ENCODE measurements at regions not wholly inside any gene's neighbourhood (a gene's known extent, or its start where the extent isn't known, plus 50 kb on each side); places are given as distances from the start of the nearest gene placed in this dataset.

GRCh38 chr15:47529241-47529640 is 188.1 kb upstream of the SEMA6D start:
- no peak overlapping the region for H3K4me3 ChIP-seq (ENCODE audit: low read depth, low read length)
- no peak overlapping the region for H3K9ac ChIP-seq (ENCODE audit: low read length)
- no peaks in the 10 kb centered on the region for H3K9me3 ChIP-seq (ENCODE audit: control insufficient read depth, insufficient read depth, low read depth, low read length)
- peaks cover 7% of the 10 kb centered on the region; the same call in 1 of the 2 replicates for H3K4me1 ChIP-seq (ENCODE audit: control insufficient read depth, insufficient read depth, low read length)
- no peaks in the 10 kb centered on the region for H3K27me3 ChIP-seq (ENCODE audit: control insufficient read depth, insufficient read depth, low read length)
- no peak overlapping the region for H3K27ac ChIP-seq (ENCODE audit: low read depth, low read length)
- no peaks in the 10 kb centered on the region for H3K36me3 ChIP-seq (ENCODE audit: control insufficient read depth, insufficient read depth, low read length)

DNA sequence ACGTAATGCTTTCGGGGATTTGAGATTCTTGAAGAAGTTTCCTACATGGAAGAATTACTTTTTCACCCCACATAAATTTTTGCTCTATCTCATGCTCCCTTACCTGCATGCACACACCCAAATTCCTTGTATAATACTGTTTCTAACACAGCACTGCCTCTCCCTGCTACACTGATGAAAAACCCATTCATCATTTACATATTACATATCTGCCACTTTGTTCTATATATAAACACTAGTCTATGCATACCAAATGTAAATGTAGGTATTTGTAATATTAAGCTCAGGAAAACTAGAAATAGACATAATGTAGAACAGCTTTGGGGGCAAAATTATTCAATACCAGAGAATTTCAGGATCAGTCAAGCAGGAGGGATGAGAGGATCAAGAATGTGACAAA is 182.6 kb upstream of the SEMA6D start:
- no peaks in the 10 kb centered on the region for H3K36me3 ChIP-seq (ENCODE audit: control insufficient read depth, insufficient read depth, low read length)
- no peak overlapping the region for H3K27ac ChIP-seq (ENCODE audit: low read depth, low read length)
- no peak overlapping the region for H3K4me3 ChIP-seq (ENCODE audit: low read depth, low read length)
- no peaks in the 10 kb centered on the region for H3K27me3 ChIP-seq (ENCODE audit: control insufficient read depth, insufficient read depth, low read length)
- H3K9ac ChIP-seq (ENCODE audit: low read length) = no peak overlapping the region
- H3K9me3 ChIP-seq (ENCODE audit: control insufficient read depth, insufficient read depth, low read depth, low read length) = no peaks in the 10 kb centered on the region
- no peaks in the 10 kb centered on the region for H3K4me1 ChIP-seq (ENCODE audit: control insufficient read depth, insufficient read depth, low read length)

DNA sequence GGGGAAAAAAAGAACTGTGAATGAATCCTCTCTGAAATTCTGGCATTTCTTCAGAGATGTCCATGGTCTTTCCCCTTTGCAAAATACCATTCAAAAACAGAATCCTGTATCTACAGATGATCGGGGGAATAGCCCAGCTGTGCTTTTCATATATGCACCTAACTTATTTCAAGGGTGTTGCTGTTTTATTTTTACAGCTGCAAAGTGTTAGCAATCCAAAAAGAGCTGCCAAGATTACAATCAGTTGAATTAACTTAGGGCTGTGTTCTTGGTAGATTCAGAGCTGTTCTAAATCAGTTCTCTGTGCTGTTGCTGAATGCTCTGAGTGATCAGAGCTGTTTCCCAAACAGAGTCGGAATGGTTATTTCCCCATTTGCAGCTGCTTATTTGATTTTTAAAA is 175.7 kb upstream of the SEMA6D start:
- no peaks in the 10 kb centered on the region for H3K27me3 ChIP-seq (ENCODE audit: control insufficient read depth, insufficient read depth, low read length)
- H3K36me3 ChIP-seq (ENCODE audit: control insufficient read depth, insufficient read depth, low read length) = no peaks in the 10 kb centered on the region
- no peaks in the 10 kb centered on the region; the same call in 1 of the 2 replicates for H3K9me3 ChIP-seq (ENCODE audit: control insufficient read depth, insufficient read depth, low read depth, low read length)
- no peak overlapping the region for H3K27ac ChIP-seq (ENCODE audit: low read depth, low read length)
- no peak overlapping the region for H3K4me3 ChIP-seq (ENCODE audit: low read depth, low read length)
- H3K9ac ChIP-seq (ENCODE audit: low read length) = no peak overlapping the region
- H3K4me1 ChIP-seq (ENCODE audit: control insufficient read depth, insufficient read depth, low read length) = no peaks in the 10 kb centered on the region

GRCh38 chr15:47542312-47542989 is 174.9 kb upstream of the SEMA6D start:
- Histone ChIP-seq H3K27ac (ENCODE audit: low read depth, low read length) (no peak overlapping the region), H3K36me3 (ENCODE audit: control insufficient read depth, insufficient read depth, low read length) (no peaks in the 10 kb centered on the region), H3K4me3 (ENCODE audit: low read depth, low read length) (no peak overlapping the region), H3K4me1 (ENCODE audit: control insufficient read depth, insufficient read depth, low read length) (no peaks in the 10 kb centered on the region), H3K27me3 (ENCODE audit: control insufficient read depth, insufficient read depth, low read length) (no peaks in the 10 kb centered on the region), H3K9me3 (ENCODE audit: control insufficient read depth, insufficient read depth, low read depth, low read length) (no peaks in the 10 kb centered on the region; the same call in 1 of the 2 replicates), H3K9ac (ENCODE audit: low read length) (no peak overlapping the region)

DNA sequence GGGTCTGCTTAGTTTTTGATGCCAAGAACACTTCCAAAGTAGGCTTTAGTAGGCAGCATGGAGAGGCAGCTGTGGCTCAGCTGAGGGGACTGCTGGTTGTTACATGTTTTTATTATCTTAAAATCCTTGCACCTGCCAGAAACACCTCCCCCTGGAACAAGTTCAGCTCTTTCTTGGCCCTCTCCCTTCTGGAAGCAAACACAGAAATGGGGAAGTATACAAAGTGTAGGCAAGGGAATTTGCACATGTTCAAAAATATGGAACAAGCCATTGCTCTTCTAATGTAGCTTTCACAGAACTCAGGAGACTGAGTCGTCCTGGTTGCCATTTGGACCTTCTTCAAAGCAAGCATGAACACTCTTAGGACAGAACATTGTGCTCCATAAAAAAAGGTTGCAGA is 169.1 kb upstream of the SEMA6D start:
- Histone ChIP-seq H3K27me3 (ENCODE audit: control insufficient read depth, insufficient read depth, low read length) (no peaks in the 10 kb centered on the region), H3K9me3 (ENCODE audit: control insufficient read depth, insufficient read depth, low read depth, low read length) (no peaks in the 10 kb centered on the region), H3K4me1 (ENCODE audit: control insufficient read depth, insufficient read depth, low read length) (no peaks in the 10 kb centered on the region), H3K36me3 (ENCODE audit: control insufficient read depth, insufficient read depth, low read length) (no peaks in the 10 kb centered on the region), H3K9ac (ENCODE audit: low read length) (no peak overlapping the region), H3K4me3 (ENCODE audit: low read depth, low read length) (no peak overlapping the region), H3K27ac (ENCODE audit: low read depth, low read length) (no peak overlapping the region)

DNA sequence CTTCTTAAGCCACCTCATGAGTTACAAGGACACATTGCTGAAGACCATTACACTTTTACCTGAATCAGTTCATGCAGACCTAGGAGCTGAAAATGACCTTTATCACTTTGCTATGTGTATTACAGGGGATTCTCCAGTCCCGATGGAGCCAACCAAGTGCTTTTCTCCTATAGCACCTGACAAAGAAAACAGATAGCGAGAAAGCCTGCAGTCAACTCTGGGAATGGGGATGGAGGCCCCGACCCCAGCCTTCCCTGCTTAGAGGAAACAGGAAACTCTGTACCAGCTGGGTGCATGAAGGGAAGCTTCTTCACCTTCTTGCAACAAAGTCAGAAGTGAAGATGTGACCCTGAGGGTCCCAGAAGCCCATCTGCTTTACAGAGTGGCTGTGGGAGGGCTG is 168.3 kb upstream of the SEMA6D start:
- no peak overlapping the region for H3K4me3 ChIP-seq (ENCODE audit: low read depth, low read length)
- no peaks in the 10 kb centered on the region for H3K27me3 ChIP-seq (ENCODE audit: control insufficient read depth, insufficient read depth, low read length)
- no peak overlapping the region for H3K9ac ChIP-seq (ENCODE audit: low read length)
- H3K9me3 ChIP-seq (ENCODE audit: control insufficient read depth, insufficient read depth, low read depth, low read length) = no peaks in the 10 kb centered on the region
- H3K4me1 ChIP-seq (ENCODE audit: control insufficient read depth, insufficient read depth, low read length) = no peaks in the 10 kb centered on the region
- no peak overlapping the region for H3K27ac ChIP-seq (ENCODE audit: low read depth, low read length)
- H3K36me3 ChIP-seq (ENCODE audit: control insufficient read depth, insufficient read depth, low read length) = no peaks in the 10 kb centered on the region

GRCh38 chr15:47551079-47551478 is 166.2 kb upstream of the SEMA6D start:
- no peak overlapping the region for H3K27ac ChIP-seq (ENCODE audit: low read depth, low read length)
- H3K9me3 ChIP-seq (ENCODE audit: control insufficient read depth, insufficient read depth, low read depth, low read length) = no peaks in the 10 kb centered on the region
- H3K9ac ChIP-seq (ENCODE audit: low read length) = no peak overlapping the region
- H3K4me3 ChIP-seq (ENCODE audit: low read depth, low read length) = no peak overlapping the region
- H3K27me3 ChIP-seq (ENCODE audit: control insufficient read depth, insufficient read depth, low read length) = no peaks in the 10 kb centered on the region
- no peaks in the 10 kb centered on the region for H3K4me1 ChIP-seq (ENCODE audit: control insufficient read depth, insufficient read depth, low read length)
- no peaks in the 10 kb centered on the region for H3K36me3 ChIP-seq (ENCODE audit: control insufficient read depth, insufficient read depth, low read length)

DNA sequence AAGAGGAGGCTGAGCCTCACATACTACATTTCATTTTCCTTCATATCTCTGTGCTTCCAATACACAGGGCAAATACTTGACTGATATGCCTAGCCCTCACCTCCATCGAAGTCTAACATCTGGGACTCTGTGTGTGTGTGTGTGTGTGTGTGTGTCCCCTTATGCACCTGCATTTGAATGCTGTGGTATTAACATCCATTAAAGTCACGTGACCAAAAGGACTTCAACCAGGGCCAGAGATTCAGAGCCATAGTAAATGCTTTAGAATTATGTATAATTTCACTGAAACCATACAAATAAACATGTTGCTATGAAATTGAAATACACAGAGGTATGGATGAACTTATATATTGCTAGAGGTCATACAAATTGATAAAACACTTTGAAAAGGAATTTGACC is 165.8 kb upstream of the SEMA6D start:
- Histone ChIP-seq H3K9ac (ENCODE audit: low read length) (no peak overlapping the region), H3K4me1 (ENCODE audit: control insufficient read depth, insufficient read depth, low read length) (no peaks in the 10 kb centered on the region), H3K36me3 (ENCODE audit: control insufficient read depth, insufficient read depth, low read length) (no peaks in the 10 kb centered on the region), H3K4me3 (ENCODE audit: low read depth, low read length) (no peak overlapping the region), H3K9me3 (ENCODE audit: control insufficient read depth, insufficient read depth, low read depth, low read length) (no peaks in the 10 kb centered on the region), H3K27ac (ENCODE audit: low read depth, low read length) (no peak overlapping the region), H3K27me3 (ENCODE audit: control insufficient read depth, insufficient read depth, low read length) (no peaks in the 10 kb centered on the region)

GRCh38 chr15:47552978-47553608 is 164.2 kb upstream of the SEMA6D start:
- H3K9me3 ChIP-seq (ENCODE audit: control insufficient read depth, insufficient read depth, low read depth, low read length) = no peaks in the 10 kb centered on the region
- no peak overlapping the region for H3K9ac ChIP-seq (ENCODE audit: low read length)
- no peak overlapping the region for H3K4me3 ChIP-seq (ENCODE audit: low read depth, low read length)
- H3K27me3 ChIP-seq (ENCODE audit: control insufficient read depth, insufficient read depth, low read length) = no peaks in the 10 kb centered on the region
- H3K36me3 ChIP-seq (ENCODE audit: control insufficient read depth, insufficient read depth, low read length) = no peaks in the 10 kb centered on the region
- H3K27ac ChIP-seq (ENCODE audit: low read depth, low read length) = no peak overlapping the region
- H3K4me1 ChIP-seq (ENCODE audit: control insufficient read depth, insufficient read depth, low read length) = no peaks in the 10 kb centered on the region

DNA sequence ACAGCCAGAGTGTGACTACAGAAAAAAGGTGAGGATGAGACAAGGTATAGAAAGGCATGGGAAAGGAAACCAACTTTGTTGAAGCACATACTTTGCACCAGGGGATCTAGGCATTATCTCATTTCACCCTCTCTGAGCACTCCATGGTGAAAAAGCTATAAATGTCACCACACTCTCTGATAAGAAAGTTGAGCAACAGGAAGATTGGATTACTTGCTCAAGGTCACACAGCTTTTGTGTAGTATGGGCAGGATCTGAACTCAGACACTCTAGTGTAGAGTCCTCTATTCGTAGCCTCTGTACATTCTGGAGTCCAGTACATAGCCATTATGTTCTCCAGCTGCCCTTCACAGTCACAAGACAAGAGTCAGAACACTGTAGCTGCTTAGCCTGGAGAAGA is 163.4 kb upstream of the SEMA6D start:
- Histone ChIP-seq H3K9me3 (ENCODE audit: control insufficient read depth, insufficient read depth, low read depth, low read length) (no peaks in the 10 kb centered on the region), H3K36me3 (ENCODE audit: control insufficient read depth, insufficient read depth, low read length) (no peaks in the 10 kb centered on the region), H3K4me3 (ENCODE audit: low read depth, low read length) (no peak overlapping the region), H3K27ac (ENCODE audit: low read depth, low read length) (no peak overlapping the region), H3K27me3 (ENCODE audit: control insufficient read depth, insufficient read depth, low read length) (no peaks in the 10 kb centered on the region), H3K9ac (ENCODE audit: low read length) (no peak overlapping the region), H3K4me1 (ENCODE audit: control insufficient read depth, insufficient read depth, low read length) (no peaks in the 10 kb centered on the region)

DNA sequence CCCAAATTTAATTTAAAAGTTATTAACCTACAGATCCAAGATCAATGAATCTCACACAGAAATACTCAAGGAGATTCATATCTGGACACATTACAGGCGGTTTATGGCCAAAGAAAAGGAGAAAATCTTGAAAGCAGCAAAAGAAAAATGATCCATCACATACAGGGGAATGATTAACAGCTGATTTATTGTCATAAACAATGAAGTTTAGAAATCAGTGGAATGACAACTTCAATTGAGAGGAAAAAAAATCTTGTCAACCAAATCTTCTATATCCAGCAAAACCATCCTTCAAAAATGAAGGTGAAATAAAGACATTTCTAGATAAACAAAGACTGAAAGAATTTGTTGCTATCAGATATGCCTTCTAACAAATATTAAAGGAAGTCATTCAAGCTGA is 156.2 kb upstream of the SEMA6D start:
- no peak overlapping the region for H3K9ac ChIP-seq (ENCODE audit: low read length)
- peaks cover 14% of the 10 kb centered on the region for H3K9me3 ChIP-seq (ENCODE audit: control insufficient read depth, insufficient read depth, low read depth, low read length)
- no peaks in the 10 kb centered on the region for H3K27me3 ChIP-seq (ENCODE audit: control insufficient read depth, insufficient read depth, low read length)
- H3K4me1 ChIP-seq (ENCODE audit: control insufficient read depth, insufficient read depth, low read length) = no peaks in the 10 kb centered on the region
- H3K27ac ChIP-seq (ENCODE audit: low read depth, low read length) = no peak overlapping the region
- H3K36me3 ChIP-seq (ENCODE audit: control insufficient read depth, insufficient read depth, low read length) = no peaks in the 10 kb centered on the region
- H3K4me3 ChIP-seq (ENCODE audit: low read depth, low read length) = no peak overlapping the region

Data from HUES6 (cell line).